Pancreas (tissue), 10 donors: ENCODE measurements at regions not wholly inside any gene's neighbourhood (a gene's known extent, or its start where the extent isn't known, plus 50 kb on each side); places are given as distances from the start of the nearest gene placed in this dataset.

Experiments used
- ATAC-seq, 4 donors: fragments of 200-7000 bp; cut with Tn5 transposase; one replicate each; pipeline versions ENCODE4 v1.8.0 to v1.9.1; 2020; ENCODE audit warnings: mild to moderate bottlenecking in 4 of 4, moderate library complexity in 4 of 4
- DNase-seq, 6 donors: peaks; one replicate each; pipeline ENCODE4 v3.0.0-alpha.2; 2020
- FAIRE-seq: peaks from 2 replicates; lab custom pipeline; 2012; peaks lifted over from hg19 to GRCh38; lab: Jason Lieb, UNC
- H3K27ac ChIP-seq, 4 donors: fragments of 200-600 bp; sonication (generic); 1 replicate in 3 of 4; 2 replicates in 1 of 4; pipeline versions ENCODE4 v1.5.0 to v1.8.0; 2020
- H3K27me3 ChIP-seq, 4 donors: fragments of 200-600 bp; one replicate each; pipeline ENCODE4 v1.8.0; 2021
- H3K36me3 ChIP-seq, 3 donors: fragments of 200-600 bp; sonication (generic) in 1 of 3; one replicate each; pipeline versions ENCODE4 v1.5.0 to v1.8.0; 2020 to 2021
- H3K4me1 ChIP-seq, 3 donors: fragments of 200-600 bp; one replicate each; pipeline ENCODE4 v1.8.0; 2021
- H3K4me3 ChIP-seq, 4 donors: fragments of 200-600 bp; sonication (generic) in 2 of 4; one replicate each; pipeline versions ENCODE4 v1.5.0 to v1.8.0; 2020 to 2021
- H3K9me3 ChIP-seq, 4 donors: fragments of 200-600 bp; one replicate each; pipeline ENCODE4 v1.8.0; 2021
- CTCF ChIP-seq, 4 donors: fragments of 200-600 bp; sonication (generic) in 3 of 4; IDR thresholded peaks; one replicate each; pipeline versions ENCODE4 v1.5.0 to v1.8.0; 2021; ENCODE audit warnings: antibody characterized with exemption in 4 of 4
- WGBS, 2 donors: extraction: QIAGEN DNeasy Blood & Tissue Kit; methylation state at CpG; one replicate each; pipeline ENCODE4 v1.1.7; 2013; 5-methylcytosine and 5-hydroxymethylcytosine counted together
- intact Hi-C, 3 donors: fragments of 100-400 bp; cut with DNase I; formaldehyde crosslinking; loops; one replicate each; pipeline versions ENCODE4 v1.11.1 to v1.14.2; 2022
- donor health status: healthy with polysubstance abuse.
- donor health status: DM: no; HTN: no; CAD: no; lungs with moderate emphysema.
- donor health status: DM: no; HTN: no; CAD: no.
- donor health status: control.
- donor health status: control.
- donor health status: Bipolar disorder and iron deficiency.
- donor health status: DM: yes; HTN: yes; CAD: no.
- donor health status: DM: no; HTN: no; CAD: no.
- donor health status: DM: no; HTN: no; CAD: no.
- donor health status: DM: yes; HTN: yes; CAD: no.

GRCh38 chr11:22069844-22070243, 123.0 kb upstream of the ANO5 start:
- Histone ChIP-seq H3K4me3 (no peak overlapping the region), H3K36me3 (no peaks in the 10 kb centered on the region), H3K4me1 (no peaks in the 10 kb centered on the region), H3K9me3 (no peaks in the 10 kb centered on the region), H3K27me3 (no peaks in the 10 kb centered on the region), H3K27ac (no peak overlapping the region)
- DNase-seq = no peak
- ATAC-seq = no peak
- no peak for TF ChIP-seq CTCF (IDR thresholded peaks at IDR 0.05)
- intact Hi-C loops = no loop called here
- 31% methylated on average over 2 of the region's 2 CpGs for WGBS, 2 donors
- no peak for FAIRE-seq

DNA sequence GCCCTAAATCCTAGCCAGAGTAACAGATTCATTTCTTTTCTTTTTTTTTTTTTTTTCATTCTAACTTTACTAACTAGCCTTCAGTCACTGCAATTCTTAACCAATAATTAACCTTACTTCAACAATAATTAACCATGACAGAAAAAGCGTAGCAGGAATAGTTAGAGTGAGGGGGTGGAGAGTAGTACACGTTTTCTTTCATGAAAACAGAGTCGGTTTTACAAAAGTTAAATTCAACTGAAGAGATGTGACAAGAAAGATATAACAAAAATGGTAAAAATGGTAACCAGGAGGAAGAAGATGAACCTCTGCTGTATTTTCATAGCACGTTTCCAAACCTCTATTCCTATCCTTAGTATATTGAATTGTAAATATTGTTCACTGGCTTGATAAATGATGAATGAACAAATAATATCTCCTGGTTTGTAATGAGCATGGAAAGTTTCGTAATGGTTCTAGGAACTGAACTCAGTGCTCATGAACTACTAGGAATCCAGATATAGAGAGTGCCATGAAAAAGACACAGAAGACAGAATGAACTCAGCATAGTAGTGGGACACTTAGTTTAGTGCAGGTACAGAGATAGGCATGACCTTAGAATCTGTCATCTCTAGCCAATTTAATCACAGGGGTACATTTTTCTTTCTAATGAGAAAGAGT, 116.5 kb upstream of the ANO5 start:
- Histone ChIP-seq H3K4me3 (no peak overlapping the region), H3K27me3 (no peaks in the 10 kb centered on the region), H3K4me1 (peaks cover 15 to 39% (median 21%) of the 10 kb centered on the region in 3 donors), H3K36me3 (no peaks in the 10 kb centered on the region), H3K9me3 (no peaks in the 10 kb centered on the region), H3K27ac (peak overlapping the region in 2 of 4 donors; percentile 42 to 49)
- DNase-seq (no peak), ATAC-seq (peak; percentile 49 to 73 (median 64)), FAIRE-seq (no peak)
- intact Hi-C loops = no loop called here
- WGBS, 2 donors = 8 to 11% methylated on average over 5 of the region's 5 CpGs
- TF ChIP-seq CTCF (IDR thresholded peaks at IDR 0.05) = no peak

GRCh38 chr11:22078063-22078462, 114.8 kb upstream of the ANO5 start:
- FAIRE-seq = no peak
- DNase-seq = no peak
- no peak for TF ChIP-seq CTCF (IDR thresholded peaks at IDR 0.05)
- H3K36me3 ChIP-seq = no peaks in the 10 kb centered on the region
- intact Hi-C loops = no loop called here
- no peaks in the 10 kb centered on the region for H3K9me3 ChIP-seq
- WGBS, 2 donors = 78 to 86% methylated on average over 3 of the region's 3 CpGs
- H3K27me3 ChIP-seq = no peaks in the 10 kb centered on the region
- ATAC-seq = no peak
- no peak overlapping the region for H3K27ac ChIP-seq
- H3K4me3 ChIP-seq = no peak overlapping the region
- H3K4me1 ChIP-seq = peaks cover 15 to 52% (median 25%) of the 10 kb centered on the region in 3 donors

DNA sequence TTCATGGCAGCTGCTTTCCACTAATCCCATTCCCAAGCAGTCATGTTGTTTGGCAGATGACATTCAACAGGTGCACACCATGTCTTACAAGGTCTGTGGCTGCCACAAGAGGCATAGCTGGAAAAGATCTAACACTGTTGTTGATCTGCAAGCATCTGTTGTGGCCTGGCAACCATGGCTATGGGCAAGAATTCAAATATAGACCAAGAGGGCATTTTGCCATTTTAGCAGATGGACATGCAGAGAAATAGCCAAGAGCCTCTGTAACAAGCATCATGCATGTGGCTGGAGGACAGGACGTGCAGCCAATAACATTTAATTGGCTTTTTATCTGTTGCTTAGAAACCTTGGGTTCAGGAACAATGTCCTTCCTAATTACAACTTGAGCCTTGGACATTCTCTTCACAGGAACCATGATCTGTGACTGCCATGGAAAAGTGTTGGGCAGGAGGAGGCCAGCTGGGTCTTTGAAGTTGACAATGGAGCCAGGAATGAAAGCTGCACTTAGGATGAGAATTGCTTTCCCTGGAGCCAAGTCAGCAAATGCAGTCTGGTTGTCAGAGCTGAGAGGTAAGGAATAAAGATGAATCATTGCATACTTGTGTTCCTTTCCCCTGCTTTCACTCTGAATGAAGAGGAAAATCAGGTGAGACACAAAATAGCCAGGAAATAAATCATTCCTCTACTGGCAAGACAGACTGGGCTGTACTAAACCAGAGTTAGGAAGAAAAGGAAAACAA, 113.6 kb upstream of the ANO5 start:
- intact Hi-C loops = no loop called here
- WGBS, 2 donors = 23 to 29% methylated on average over 1 of the region's 1 CpG
- peak; percentile 63 to 88 (median 72) for ATAC-seq
- H3K27ac ChIP-seq = peak overlapping the region; percentile 28 to 51 (median 38)
- H3K36me3 ChIP-seq = no peaks in the 10 kb centered on the region
- H3K9me3 ChIP-seq = no peaks in the 10 kb centered on the region
- DNase-seq = peak in 4 of 6 donors; percentile 33 to 73 (median 58)
- H3K27me3 ChIP-seq = no peaks in the 10 kb centered on the region
- H3K4me1 ChIP-seq = peaks cover 25 to 61% (median 34%) of the 10 kb centered on the region in 3 donors
- H3K4me3 ChIP-seq = no peak overlapping the region
- TF ChIP-seq CTCF (IDR thresholded peaks at IDR 0.05) = no peak
- FAIRE-seq = no peak

GRCh38 chr11:22082178-22082577, 110.7 kb upstream of the ANO5 start:
- Histone ChIP-seq H3K4me3 (no peak overlapping the region), H3K27me3 (no peaks in the 10 kb centered on the region), H3K9me3 (no peaks in the 10 kb centered on the region), H3K27ac (peak overlapping the region in 3 of 4 donors; percentile 60 to 66 (median 62)), H3K4me1 (peaks cover 26 to 53% (median 26%) of the 10 kb centered on the region in 3 donors), H3K36me3 (no peaks in the 10 kb centered on the region)
- intact Hi-C loops = no loop called here
- TF ChIP-seq CTCF (IDR thresholded peaks at IDR 0.05) = no peak
- DNase-seq (peak in 2 of 6 donors; percentile 12 to 13), FAIRE-seq (no peak), ATAC-seq (peak; percentile 21 to 61 (median 56))
